ENCODE measurements at regions not wholly inside any gene's neighbourhood (a gene's known extent, or its start where the extent isn't known, plus 50 kb on each side); places are given as distances from the start of the nearest gene placed in this dataset.

DNA sequence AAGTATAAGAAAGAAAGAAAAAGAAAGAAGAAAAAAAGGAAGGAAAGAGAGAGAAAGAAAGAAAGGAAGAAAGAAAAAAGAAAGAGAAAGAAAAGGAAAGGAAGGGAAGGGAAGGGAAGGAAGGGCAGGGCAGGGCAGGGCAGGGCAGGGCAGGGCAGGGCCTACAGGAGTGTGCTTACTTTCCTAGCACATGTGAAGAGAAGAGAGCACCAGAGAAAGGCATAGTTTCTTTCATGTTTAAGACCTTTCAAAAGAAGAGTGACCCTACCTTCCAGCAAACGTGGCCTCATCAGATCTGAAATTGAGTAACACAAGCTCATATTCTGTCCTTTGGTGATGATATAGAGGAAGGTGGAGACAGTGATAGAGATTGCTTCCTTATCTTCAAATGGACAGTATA, 899.3 kb upstream of the RAG2 start:
- TF ChIP-seq, protein P1, sequence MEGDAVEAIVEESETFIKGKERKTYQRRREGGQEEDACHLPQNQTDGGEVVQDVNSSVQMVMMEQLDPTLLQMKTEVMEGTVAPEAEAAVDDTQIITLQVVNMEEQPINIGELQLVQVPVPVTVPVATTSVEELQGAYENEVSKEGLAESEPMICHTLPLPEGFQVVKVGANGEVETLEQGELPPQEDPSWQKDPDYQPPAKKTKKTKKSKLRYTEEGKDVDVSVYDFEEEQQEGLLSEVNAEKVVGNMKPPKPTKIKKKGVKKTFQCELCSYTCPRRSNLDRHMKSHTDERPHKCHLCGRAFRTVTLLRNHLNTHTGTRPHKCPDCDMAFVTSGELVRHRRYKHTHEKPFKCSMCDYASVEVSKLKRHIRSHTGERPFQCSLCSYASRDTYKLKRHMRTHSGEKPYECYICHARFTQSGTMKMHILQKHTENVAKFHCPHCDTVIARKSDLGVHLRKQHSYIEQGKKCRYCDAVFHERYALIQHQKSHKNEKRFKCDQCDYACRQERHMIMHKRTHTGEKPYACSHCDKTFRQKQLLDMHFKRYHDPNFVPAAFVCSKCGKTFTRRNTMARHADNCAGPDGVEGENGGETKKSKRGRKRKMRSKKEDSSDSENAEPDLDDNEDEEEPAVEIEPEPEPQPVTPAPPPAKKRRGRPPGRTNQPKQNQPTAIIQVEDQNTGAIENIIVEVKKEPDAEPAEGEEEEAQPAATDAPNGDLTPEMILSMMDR (IDR thresholded peaks at IDR 0.05 in 2 of 3, conservative IDR thresholded peaks at IDR 0.05 in 1 of 3; ENCODE audit: borderline replicate concordance in 1 of 3, insufficient read depth in 1 of 3, low read depth in 2 of 3, low read length in 2 of 3): no peak
- TF ChIP-seq ATF3 (IDR thresholded peaks at IDR 0.05): no peak
- TF ChIP-seq POLR2AphosphoS5 (IDR thresholded peaks at IDR 0.05; ENCODE audit: low read depth, low read length): no peak
- no peak for TF ChIP-seq POLR2A (IDR thresholded peaks at IDR 0.05; ENCODE audit: borderline replicate concordance, extremely low read depth, insufficient read depth, insufficient read length)
- TF ChIP-seq EZH2 (IDR thresholded peaks at IDR 0.05): no peak
- no peak for TF ChIP-seq SRF (IDR thresholded peaks at IDR 0.05; ENCODE audit: low read depth)
- no peak for TF ChIP-seq CBX3 (IDR thresholded peaks at IDR 0.05; ENCODE audit: low read depth)
- TF ChIP-seq, protein P2, sequence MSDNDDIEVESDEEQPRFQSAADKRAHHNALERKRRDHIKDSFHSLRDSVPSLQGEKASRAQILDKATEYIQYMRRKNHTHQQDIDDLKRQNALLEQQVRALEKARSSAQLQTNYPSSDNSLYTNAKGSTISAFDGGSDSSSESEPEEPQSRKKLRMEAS (IDR thresholded peaks at IDR 0.05): no peak
- no peak for TF ChIP-seq JUND (IDR thresholded peaks at IDR 0.05)
